WTC11 (cell line): ENCODE measurements at regions not wholly inside any gene's neighbourhood (a gene's known extent, or its start where the extent isn't known, plus 50 kb on each side); places are given as distances from the start of the nearest gene placed in this dataset.

Experiments used
- ATAC-seq: fragments of 200-7000 bp; cut with Tn5 transposase; 2 replicates; pipeline ENCODE4 v1.10.0; 2021; ENCODE audit warnings: mild to moderate bottlenecking, moderate library complexity
- CTCF ChIA-PET: fragments of 300-600 bp; sonication (Branson Sonifier 250); formaldehyde crosslinking; loops from one replicate; lab custom pipeline; 2021; ENCODE audit warnings: antibody characterized with exemption; lab: Charles Lee
- POLR2A ChIA-PET: fragments of 350-600 bp; sonication (Branson Sonifier 250); formaldehyde crosslinking; loops from one replicate; lab custom pipeline; 2021; ENCODE audit warnings: antibody characterized with exemption; lab: Charles Lee
- DNase-seq: peaks from one replicate; pipeline ENCODE4 v3.0.0; 2021; ENCODE audit warnings: low spot score
- H3K27ac Mint-ChIP-seq: 2 replicates; pipeline ENCODE4 v1.8.0; 2021; ENCODE audit warnings: mixed read lengths
- H3K27me3 Mint-ChIP-seq: 2 replicates; pipeline ENCODE4 v1.8.0; 2021; ENCODE audit warnings: low read depth, mild to moderate bottlenecking, moderate library complexity, mixed read lengths
- H3K36me3 Mint-ChIP-seq: 2 replicates; pipeline ENCODE4 v1.8.0; 2021; ENCODE audit warnings: mixed read lengths
- H3K4me1 Mint-ChIP-seq: 2 replicates; pipeline ENCODE4 v1.8.0; 2022; ENCODE audit warnings: mixed read lengths
- H3K4me3 Mint-ChIP-seq: 2 replicates; pipeline ENCODE4 v1.8.0; 2021; ENCODE audit warnings: mild to moderate bottlenecking, moderate library complexity, mixed read lengths
- H3K9me3 Mint-ChIP-seq: 2 replicates; pipeline ENCODE4 v1.8.0; 2021; ENCODE audit warnings: mixed read lengths
- CBFB ChIP-seq: sonication (generic); formaldehyde crosslinking; IDR thresholded peaks from 2 replicates; pipeline ENCODE4 v1.8.1; 2022; ENCODE audit warnings: mild to moderate bottlenecking, low read depth, missing genetic modification reagents
- CREM ChIP-seq: sonication (generic); formaldehyde crosslinking; IDR thresholded peaks from 2 replicates; pipeline ENCODE4 v1.8.1; 2022; ENCODE audit warnings: mild to moderate bottlenecking, missing genetic modification reagents, moderate library complexity
- GTF2I ChIP-seq: fragments of 250-450 bp; sonication (Bioruptor Pico); conservative IDR thresholded peaks from 2 replicates; pipeline ENCODE4 v1.4.0; 2021; ENCODE audit warnings: mild to moderate bottlenecking
- HMGA2 ChIP-seq: fragments of 250-450 bp; sonication (Bioruptor Pico); IDR thresholded peaks from 2 replicates; pipeline ENCODE4 v1.4.0; 2021; ENCODE audit warnings: mild to moderate bottlenecking, moderate library complexity
- MXD4 ChIP-seq: fragments of 250-450 bp; sonication (Bioruptor Pico); IDR thresholded peaks from 2 replicates; pipeline ENCODE4 v1.8.0; 2021; ENCODE audit warnings: mild to moderate bottlenecking, moderate library complexity, borderline replicate concordance
- NFATC4 ChIP-seq: fragments of 250-450 bp; sonication (Bioruptor Pico); IDR thresholded peaks from 2 replicates; pipeline ENCODE4 v1.9.0; 2021; ENCODE audit warnings: mild to moderate bottlenecking
- NR1H2 ChIP-seq: sonication (generic); formaldehyde crosslinking; IDR thresholded peaks from 2 replicates; pipeline ENCODE4 v1.9.0; 2021; ENCODE audit warnings: mild to moderate bottlenecking, moderate library complexity, missing genetic modification reagents
- NR2C2 ChIP-seq: sonication (generic); formaldehyde crosslinking; IDR thresholded peaks from 2 replicates; pipeline ENCODE4 v1.8.0; 2022; ENCODE audit warnings: mild to moderate bottlenecking, missing genetic modification reagents
- TCF7 ChIP-seq: sonication (generic); formaldehyde crosslinking; IDR thresholded peaks from 2 replicates; pipeline ENCODE4 v1.8.0; 2022; ENCODE audit warnings: mild to moderate bottlenecking, low read depth, missing genetic modification reagents, moderate library complexity
- ZNF396 ChIP-seq: fragments of 250-450 bp; sonication (Bioruptor Pico); IDR thresholded peaks from 2 replicates; pipeline ENCODE4 v1.8.0; 2021; ENCODE audit warnings: mild to moderate bottlenecking, moderate library complexity, borderline replicate concordance
- TF ChIP-seq, protein P1 (sequence below): fragments of 250-450 bp; sonication (Bioruptor Pico); conservative IDR thresholded peaks from 2 replicates; pipeline ENCODE4 v1.9.0; 2021; ENCODE audit warnings: mild to moderate bottlenecking
- TF ChIP-seq, protein P2 (sequence below): sonication (generic); formaldehyde crosslinking; IDR thresholded peaks from 2 replicates; pipeline ENCODE4 v1.8.1; 2022; ENCODE audit warnings: missing genetic modification reagents, borderline replicate concordance
- TF ChIP-seq, protein P3 (sequence below): sonication (generic); formaldehyde crosslinking; IDR thresholded peaks from 2 replicates; pipeline ENCODE4 v1.8.1; 2022; ENCODE audit warnings: low read depth, missing genetic modification reagents, borderline replicate concordance
- TF ChIP-seq, protein P4 (sequence below): fragments of 200-600 bp; IDR thresholded peaks from 2 replicates; pipeline ENCODE4 v1.8.0; 2022; ENCODE audit warnings: antibody characterized with exemption
- TF ChIP-seq, protein P5 (sequence below): sonication (generic); formaldehyde crosslinking; IDR thresholded peaks from 2 replicates; pipeline ENCODE4 v1.8.1; 2022; ENCODE audit warnings: mild to moderate bottlenecking, missing genetic modification reagents, moderate library complexity, borderline replicate concordance
- TF ChIP-seq, protein P6 (sequence below): sonication (generic); formaldehyde crosslinking; IDR thresholded peaks from 2 replicates; pipeline ENCODE4 v1.8.0; 2022; ENCODE audit warnings: mild to moderate bottlenecking, missing genetic modification reagents
- TF ChIP-seq, protein P7 (sequence below): fragments of 250-450 bp; sonication (Bioruptor Pico); IDR thresholded peaks from 2 replicates; pipeline ENCODE4 v2.1.2; 2022; ENCODE audit warnings: mild to moderate bottlenecking, moderate library complexity
- TF ChIP-seq, protein P8 (sequence below): fragments of 250-450 bp; sonication (Bioruptor Pico); IDR thresholded peaks from 2 replicates; pipeline ENCODE4 v1.9.0; 2021; ENCODE audit warnings: moderate library complexity, mild to moderate bottlenecking, inconsistent platforms, borderline replicate concordance

DNA sequence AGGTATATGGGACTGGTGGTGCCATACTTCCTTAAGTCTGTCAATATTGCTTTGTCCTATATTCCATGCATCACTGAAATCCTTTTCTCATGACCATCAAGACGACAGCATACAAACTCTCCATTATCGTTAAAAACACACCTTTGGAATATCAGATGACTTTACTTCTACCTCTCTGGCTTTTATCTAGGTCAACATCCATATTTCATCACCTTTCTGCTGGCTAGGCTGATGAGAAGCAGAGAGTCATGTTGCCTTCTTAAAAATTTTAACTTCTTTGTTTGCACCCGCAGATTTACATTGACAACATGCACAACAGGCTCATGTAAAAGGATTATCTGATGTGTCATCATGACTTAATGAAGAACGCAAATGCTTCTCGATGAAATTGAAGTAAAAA, 771.4 kb downstream of the OLFM4 start (continued):
- TF ChIP-seq ZNF396 (CRISPR knock-in tag): no peak
- TF ChIP-seq, protein P1, sequence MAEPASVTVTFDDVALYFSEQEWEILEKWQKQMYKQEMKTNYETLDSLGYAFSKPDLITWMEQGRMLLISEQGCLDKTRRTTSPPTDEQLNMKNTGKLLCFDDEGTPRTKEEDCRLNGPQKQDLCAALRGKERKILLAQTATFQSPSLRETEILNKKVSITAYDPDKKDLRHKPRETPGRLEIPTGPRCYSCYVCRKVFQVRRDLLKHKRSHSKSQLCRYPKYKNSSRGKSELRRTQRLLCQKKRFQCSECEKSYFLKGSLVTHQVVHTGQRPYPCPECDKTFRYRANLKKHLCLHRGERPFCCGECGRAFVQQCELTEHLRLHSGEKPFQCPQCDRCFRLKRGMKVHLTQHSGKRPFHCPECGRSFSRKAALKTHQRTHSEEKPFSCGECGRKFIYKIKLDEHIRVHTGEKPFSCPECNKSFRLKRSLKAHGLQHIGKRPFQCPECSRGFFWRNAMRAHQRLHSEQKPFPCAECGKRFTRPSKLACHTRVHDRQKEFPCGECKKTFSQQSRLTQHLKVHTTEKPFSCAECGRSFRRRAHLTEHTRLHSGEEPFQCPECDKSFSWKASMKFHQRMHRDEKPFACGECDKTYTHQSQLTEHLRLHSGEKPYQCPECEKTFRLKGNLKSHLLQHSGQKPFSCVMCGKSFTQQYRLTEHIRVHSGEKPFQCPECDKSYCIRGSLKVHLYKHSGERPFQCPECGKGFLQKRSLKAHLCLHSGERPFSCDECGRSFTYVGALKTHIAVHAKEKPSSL: no peak
- TF ChIP-seq, protein P2, sequence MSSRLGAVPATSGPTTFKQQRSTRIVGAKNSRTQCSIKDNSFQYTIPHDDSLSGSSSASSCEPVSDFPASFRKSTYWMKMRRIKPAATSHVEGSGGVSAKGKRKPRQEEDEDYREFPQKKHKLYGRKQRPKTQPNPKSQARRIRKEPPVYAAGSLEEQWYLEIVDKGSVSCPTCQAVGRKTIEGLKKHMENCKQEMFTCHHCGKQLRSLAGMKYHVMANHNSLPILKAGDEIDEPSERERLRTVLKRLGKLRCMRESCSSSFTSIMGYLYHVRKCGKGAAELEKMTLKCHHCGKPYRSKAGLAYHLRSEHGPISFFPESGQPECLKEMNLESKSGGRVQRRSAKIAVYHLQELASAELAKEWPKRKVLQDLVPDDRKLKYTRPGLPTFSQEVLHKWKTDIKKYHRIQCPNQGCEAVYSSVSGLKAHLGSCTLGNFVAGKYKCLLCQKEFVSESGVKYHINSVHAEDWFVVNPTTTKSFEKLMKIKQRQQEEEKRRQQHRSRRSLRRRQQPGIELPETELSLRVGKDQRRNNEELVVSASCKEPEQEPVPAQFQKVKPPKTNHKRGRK: no peak
- TF ChIP-seq, protein P3, sequence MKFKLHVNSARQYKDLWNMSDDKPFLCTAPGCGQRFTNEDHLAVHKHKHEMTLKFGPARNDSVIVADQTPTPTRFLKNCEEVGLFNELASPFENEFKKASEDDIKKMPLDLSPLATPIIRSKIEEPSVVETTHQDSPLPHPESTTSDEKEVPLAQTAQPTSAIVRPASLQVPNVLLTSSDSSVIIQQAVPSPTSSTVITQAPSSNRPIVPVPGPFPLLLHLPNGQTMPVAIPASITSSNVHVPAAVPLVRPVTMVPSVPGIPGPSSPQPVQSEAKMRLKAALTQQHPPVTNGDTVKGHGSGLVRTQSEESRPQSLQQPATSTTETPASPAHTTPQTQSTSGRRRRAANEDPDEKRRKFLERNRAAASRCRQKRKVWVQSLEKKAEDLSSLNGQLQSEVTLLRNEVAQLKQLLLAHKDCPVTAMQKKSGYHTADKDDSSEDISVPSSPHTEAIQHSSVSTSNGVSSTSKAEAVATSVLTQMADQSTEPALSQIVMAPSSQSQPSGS: no peak

DNA sequence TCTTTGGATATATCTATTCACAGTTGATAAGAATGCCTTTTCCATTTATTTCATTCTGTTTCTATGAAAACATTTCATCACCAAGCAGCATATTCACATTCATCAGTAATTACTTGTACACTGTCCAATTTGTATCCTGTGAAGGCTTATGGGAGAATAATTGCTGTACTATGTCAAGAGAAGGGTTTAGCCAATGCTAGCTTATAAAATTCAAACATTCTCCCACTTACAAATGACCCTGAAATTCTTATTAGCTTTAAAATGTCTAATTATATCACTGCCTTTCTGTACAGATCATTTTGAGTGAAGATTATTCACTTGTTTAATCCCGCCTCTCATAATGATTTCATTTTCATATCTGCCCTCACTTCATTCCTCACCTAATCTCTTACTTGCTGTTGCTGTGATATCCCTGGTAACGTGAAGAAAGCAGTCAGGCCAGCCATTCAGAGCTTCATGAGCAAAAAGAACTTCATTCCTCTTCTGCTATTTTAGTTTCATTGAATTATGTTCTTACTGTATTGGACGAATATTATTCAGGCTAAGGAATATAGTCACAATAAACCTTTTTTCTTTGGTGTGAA, 778.7 kb downstream of the OLFM4 start:
- H3K27ac Mint-ChIP-seq: no peak overlapping the region
- ChIA-PET POLR2A (no interaction called here), CTCF (no interaction called here)

DNA sequence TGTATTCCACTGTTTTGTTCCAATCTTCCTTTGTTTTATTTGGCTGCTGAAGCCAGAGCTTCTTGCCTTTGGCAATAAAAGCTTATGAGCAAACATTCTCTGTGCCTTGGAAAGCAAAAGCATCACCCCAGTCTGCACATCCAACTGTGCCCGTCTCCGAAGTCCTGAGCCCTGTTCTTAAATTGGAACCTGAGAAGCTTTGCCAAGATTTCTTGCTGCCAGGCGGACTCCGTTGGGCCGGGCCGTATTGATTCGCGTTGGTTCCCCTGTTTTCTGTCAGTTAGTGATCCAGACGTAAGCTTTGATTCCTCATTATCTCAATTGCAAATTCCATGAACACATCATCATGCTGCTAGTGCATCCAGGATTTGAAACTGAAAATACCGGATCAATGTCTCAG, 793.0 kb downstream of the OLFM4 start:
- no peak for ATAC-seq
- Mint-ChIP-seq H3K36me3 (no peaks in the 10 kb centered on the region), H3K4me3 (no peak overlapping the region), H3K9me3 (no peaks in the 10 kb centered on the region), H3K4me1 (no peaks in the 10 kb centered on the region), H3K27me3 (no peaks in the 10 kb centered on the region), H3K27ac (peak overlapping the region; percentile 51; the same call in 1 of the 2 replicates)
- TF ChIP-seq, protein P4, sequence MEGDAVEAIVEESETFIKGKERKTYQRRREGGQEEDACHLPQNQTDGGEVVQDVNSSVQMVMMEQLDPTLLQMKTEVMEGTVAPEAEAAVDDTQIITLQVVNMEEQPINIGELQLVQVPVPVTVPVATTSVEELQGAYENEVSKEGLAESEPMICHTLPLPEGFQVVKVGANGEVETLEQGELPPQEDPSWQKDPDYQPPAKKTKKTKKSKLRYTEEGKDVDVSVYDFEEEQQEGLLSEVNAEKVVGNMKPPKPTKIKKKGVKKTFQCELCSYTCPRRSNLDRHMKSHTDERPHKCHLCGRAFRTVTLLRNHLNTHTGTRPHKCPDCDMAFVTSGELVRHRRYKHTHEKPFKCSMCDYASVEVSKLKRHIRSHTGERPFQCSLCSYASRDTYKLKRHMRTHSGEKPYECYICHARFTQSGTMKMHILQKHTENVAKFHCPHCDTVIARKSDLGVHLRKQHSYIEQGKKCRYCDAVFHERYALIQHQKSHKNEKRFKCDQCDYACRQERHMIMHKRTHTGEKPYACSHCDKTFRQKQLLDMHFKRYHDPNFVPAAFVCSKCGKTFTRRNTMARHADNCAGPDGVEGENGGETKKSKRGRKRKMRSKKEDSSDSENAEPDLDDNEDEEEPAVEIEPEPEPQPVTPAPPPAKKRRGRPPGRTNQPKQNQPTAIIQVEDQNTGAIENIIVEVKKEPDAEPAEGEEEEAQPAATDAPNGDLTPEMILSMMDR: no peak
- TF ChIP-seq, protein P5, sequence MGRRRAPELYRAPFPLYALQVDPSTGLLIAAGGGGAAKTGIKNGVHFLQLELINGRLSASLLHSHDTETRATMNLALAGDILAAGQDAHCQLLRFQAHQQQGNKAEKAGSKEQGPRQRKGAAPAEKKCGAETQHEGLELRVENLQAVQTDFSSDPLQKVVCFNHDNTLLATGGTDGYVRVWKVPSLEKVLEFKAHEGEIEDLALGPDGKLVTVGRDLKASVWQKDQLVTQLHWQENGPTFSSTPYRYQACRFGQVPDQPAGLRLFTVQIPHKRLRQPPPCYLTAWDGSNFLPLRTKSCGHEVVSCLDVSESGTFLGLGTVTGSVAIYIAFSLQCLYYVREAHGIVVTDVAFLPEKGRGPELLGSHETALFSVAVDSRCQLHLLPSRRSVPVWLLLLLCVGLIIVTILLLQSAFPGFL (CRISPR knock-in tag): no peak
- TF ChIP-seq CREM (CRISPR knock-in tag): no peak
- no peak for TF ChIP-seq GTF2I (CRISPR knock-in tag)
- TF ChIP-seq HMGA2 (CRISPR knock-in tag): no peak
- no peak for TF ChIP-seq NR1H2
- TF ChIP-seq, protein P6, sequence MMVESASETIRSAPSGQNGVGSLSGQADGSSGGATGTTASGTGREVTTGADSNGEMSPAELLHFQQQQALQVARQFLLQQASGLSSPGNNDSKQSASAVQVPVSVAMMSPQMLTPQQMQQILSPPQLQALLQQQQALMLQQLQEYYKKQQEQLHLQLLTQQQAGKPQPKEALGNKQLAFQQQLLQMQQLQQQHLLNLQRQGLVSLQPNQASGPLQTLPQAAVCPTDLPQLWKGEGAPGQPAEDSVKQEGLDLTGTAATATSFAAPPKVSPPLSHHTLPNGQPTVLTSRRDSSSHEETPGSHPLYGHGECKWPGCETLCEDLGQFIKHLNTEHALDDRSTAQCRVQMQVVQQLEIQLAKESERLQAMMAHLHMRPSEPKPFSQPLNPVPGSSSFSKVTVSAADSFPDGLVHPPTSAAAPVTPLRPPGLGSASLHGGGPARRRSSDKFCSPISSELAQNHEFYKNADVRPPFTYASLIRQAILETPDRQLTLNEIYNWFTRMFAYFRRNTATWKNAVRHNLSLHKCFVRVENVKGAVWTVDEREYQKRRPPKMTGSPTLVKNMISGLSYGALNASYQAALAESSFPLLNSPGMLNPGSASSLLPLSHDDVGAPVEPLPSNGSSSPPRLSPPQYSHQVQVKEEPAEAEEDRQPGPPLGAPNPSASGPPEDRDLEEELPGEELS (CRISPR knock-in tag): no peak
- TF ChIP-seq NFATC4: no peak
- TF ChIP-seq CBFB: no peak
- no peak for TF ChIP-seq TCF7 (CRISPR knock-in tag)
- TF ChIP-seq NR2C2 (CRISPR knock-in tag): no peak
- TF ChIP-seq, protein P7, sequence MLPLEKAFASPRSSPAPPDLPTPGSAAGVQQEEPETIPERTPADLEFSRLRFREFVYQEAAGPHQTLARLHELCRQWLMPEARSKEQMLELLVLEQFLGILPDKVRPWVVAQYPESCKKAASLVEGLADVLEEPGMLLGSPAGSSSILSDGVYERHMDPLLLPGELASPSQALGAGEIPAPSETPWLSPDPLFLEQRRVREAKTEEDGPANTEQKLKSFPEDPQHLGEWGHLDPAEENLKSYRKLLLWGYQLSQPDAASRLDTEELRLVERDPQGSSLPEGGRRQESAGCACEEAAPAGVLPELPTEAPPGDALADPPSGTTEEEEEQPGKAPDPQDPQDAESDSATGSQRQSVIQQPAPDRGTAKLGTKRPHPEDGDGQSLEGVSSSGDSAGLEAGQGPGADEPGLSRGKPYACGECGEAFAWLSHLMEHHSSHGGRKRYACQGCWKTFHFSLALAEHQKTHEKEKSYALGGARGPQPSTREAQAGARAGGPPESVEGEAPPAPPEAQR: no peak
- POLR2A ChIA-PET: no interaction called here
- DNase-seq: no peak
- CTCF ChIA-PET: no interaction called here

More for the DNA sequence above, 778.7 kb downstream of the OLFM4 start:
- Mint-ChIP-seq H3K27me3 (no peaks in the 10 kb centered on the region), H3K4me3 (no peak overlapping the region), H3K9me3 (no peaks in the 10 kb centered on the region), H3K4me1 (no peaks in the 10 kb centered on the region), H3K36me3 (no peaks in the 10 kb centered on the region)
- TF ChIP-seq, protein P8, sequence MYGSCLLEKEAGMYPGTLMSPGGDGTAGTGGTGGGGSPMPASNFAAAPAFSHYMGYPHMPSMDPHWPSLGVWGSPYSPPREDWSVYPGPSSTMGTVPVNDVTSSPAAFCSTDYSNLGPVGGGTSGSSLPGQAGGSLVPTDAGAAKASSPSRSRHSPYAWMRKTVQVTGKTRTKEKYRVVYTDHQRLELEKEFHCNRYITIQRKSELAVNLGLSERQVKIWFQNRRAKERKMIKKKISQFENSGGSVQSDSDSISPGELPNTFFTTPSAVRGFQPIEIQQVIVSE (CRISPR knock-in tag): no peak
- TF ChIP-seq MXD4 (CRISPR knock-in tag): no peak
- ATAC-seq (no peak), DNase-seq (no peak)
